MM.1S (cell line): ENCODE measurements at regions not wholly inside any gene's neighbourhood (a gene's known extent, or its start where the extent isn't known, plus 50 kb on each side); places are given as distances from the start of the nearest gene placed in this dataset.
"Not testable (repeated sequence)": the region's sequence is repeated elsewhere in the genome, so short reads cannot be mapped to it uniquely, and the experiment has no call there.

Experiments
- DNase-seq: peaks from one replicate; pipeline ENCODE4 v3.0.0-alpha.2; 2015
- H2AFZ ChIP-seq: fragments of 300-600 bp; sonication (generic); 2 replicates; pipeline ENCODE4 v1.6.0; 2016; ENCODE audit warnings: antibody characterized with exemption, low read length
- H3F3A ChIP-seq: fragments of 300-600 bp; sonication (generic); 2 replicates; pipeline ENCODE4 v1.6.1; 2016; ENCODE audit warnings: mild to moderate bottlenecking, antibody characterized with exemption, low read length, moderate library complexity, mixed read lengths; ENCODE audit not compliant: insufficient read depth
- H3K27ac ChIP-seq: fragments of 300-600 bp; sonication (generic); 2 replicates; pipeline ENCODE4 v1.5.1; 2016; ENCODE audit warnings: mild to moderate bottlenecking, low read length
- H3K27me3 ChIP-seq: fragments of 300-600 bp; sonication (generic); replicated peaks from 2 replicates; pipeline ENCODE4 v1.6.0; 2016; ENCODE audit warnings: low read length; ENCODE audit not compliant: insufficient read depth
- H3K36me3 ChIP-seq: fragments of 300-600 bp; sonication (generic); replicated peaks from 2 replicates; pipeline ENCODE4 v1.6.1; 2016; ENCODE audit warnings: mild to moderate bottlenecking, low read length, mixed read lengths; ENCODE audit not compliant: insufficient read depth
- H3K4me1 ChIP-seq: fragments of 300-600 bp; sonication (generic); 2 replicates; pipeline ENCODE4 v1.6.1; 2016; ENCODE audit warnings: low read length, mixed read lengths
- H3K4me2 ChIP-seq: fragments of 300-600 bp; sonication (generic); 2 replicates; pipeline ENCODE4 v1.6.0; 2016; ENCODE audit warnings: low read depth, low read length
- H3K4me3 ChIP-seq: fragments of 300-600 bp; sonication (generic); 2 replicates; pipeline ENCODE4 v1.5.1; 2016; ENCODE audit warnings: low read length, mixed read lengths
- H3K79me2 ChIP-seq: fragments of 300-600 bp; sonication (generic); 2 replicates; pipeline ENCODE4 v1.6.1; 2016; ENCODE audit warnings: mixed run types, low read length, mixed read lengths
- H3K9ac ChIP-seq: fragments of 300-600 bp; sonication (generic); 2 replicates; pipeline ENCODE4 v1.6.1; 2016; ENCODE audit warnings: low read length, mixed read lengths
- H3K9me2 ChIP-seq: fragments of 300-600 bp; sonication (generic); replicated peaks from 2 replicates; pipeline ENCODE4 v1.6.1; 2016; ENCODE audit warnings: mild to moderate bottlenecking, low read length, mixed read lengths; ENCODE audit not compliant: insufficient read depth
- H3K9me3 ChIP-seq: fragments of 300-600 bp; sonication (generic); replicated peaks from 2 replicates; pipeline ENCODE4 v1.6.1; 2016; ENCODE audit warnings: mild to moderate bottlenecking, low read length, mixed read lengths; ENCODE audit not compliant: insufficient read depth
- H4K20me1 ChIP-seq: fragments of 300-600 bp; sonication (generic); 2 replicates; pipeline ENCODE4 v1.6.1; 2016; ENCODE audit warnings: mild to moderate bottlenecking, low read length, moderate library complexity, mixed read lengths; ENCODE audit not compliant: insufficient read depth
- EZH2 ChIP-seq: fragments of 300-600 bp; sonication (generic); optimal IDR thresholded peaks from 2 replicates; pipeline ENCODE3; 2017; ENCODE audit warnings: low read depth, mild to moderate bottlenecking, antibody characterized with exemption, low read length, mixed read lengths
- EZH2phosphoT487 ChIP-seq: fragments of 300-600 bp; sonication (generic); IDR thresholded peaks from 2 replicates; pipeline ENCODE4 v1.6.1; 2018; ENCODE audit warnings: antibody characterized with exemption, low read length
- TF ChIP-seq, protein P1 (sequence below): fragments of 300-600 bp; sonication (generic); IDR thresholded peaks from 2 replicates; pipeline ENCODE4 v1.5.1; 2016; ENCODE audit warnings: antibody characterized with exemption, low read length, mixed read lengths

DNA sequence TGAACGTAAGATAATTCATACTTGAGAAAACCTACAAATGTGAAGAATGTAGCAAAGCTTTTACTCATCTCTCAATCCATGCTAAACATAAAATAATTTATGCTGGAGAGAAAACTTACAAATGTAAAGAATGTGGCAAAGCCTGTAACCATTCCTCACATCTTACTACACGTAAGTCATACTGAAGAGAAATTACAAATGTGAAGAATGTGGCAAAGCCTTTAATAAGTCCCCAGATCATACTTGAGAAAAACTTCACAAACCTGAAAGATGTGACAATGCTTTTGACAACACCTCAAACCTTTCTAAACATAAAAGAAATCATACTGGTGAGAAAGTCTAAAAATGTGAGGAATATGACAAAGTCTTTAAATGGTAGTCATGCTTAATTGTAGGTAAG lies 89.4 kb downstream of the ZNF675 start:
- Histone ChIP-seq H3K4me1 (no peaks in the 10 kb centered on the region), H3K79me2 (no peaks in the 10 kb centered on the region), H3K36me3 (no peaks in the 10 kb centered on the region), H3F3A (no peaks in the 10 kb centered on the region), H3K9ac (no peak overlapping the region), H3K9me2 (no peaks in the 10 kb centered on the region), H3K27me3 (no peaks in the 10 kb centered on the region), H3K4me3 (no peak overlapping the region), H3K4me2 (no peak overlapping the region), H3K27ac (no peak overlapping the region), H4K20me1 (no peaks in the 10 kb centered on the region), H2AFZ (no peak overlapping the region), H3K9me3 (no peaks in the 10 kb centered on the region)
- no peak for TF ChIP-seq EZH2phosphoT487
- no peak for DNase-seq

DNA sequence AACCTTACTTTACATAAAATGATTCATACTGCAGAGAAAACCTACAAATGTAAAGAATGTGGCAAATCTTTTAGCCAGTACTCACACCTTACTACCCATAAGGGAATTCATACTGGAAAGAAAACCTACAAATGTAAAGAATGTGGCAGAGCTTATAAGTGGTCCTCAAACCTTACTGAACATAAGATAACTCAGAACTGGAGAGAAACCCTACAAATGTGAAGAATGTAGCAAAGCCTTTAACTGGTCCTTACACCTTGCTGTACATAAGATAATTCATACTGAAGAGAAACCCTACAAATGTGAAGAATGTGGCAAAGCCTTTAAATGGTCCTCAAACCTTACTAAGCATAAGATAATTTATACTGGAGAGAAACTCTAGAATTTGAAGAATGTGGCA lies 90.1 kb downstream of the ZNF675 start:
- no peak overlapping the region for H3K9ac ChIP-seq
- no peaks in the 10 kb centered on the region for H3F3A ChIP-seq
- no peak overlapping the region for H2AFZ ChIP-seq
- H3K27ac ChIP-seq = no peak overlapping the region
- no peak for DNase-seq
- H3K9me2 ChIP-seq = no peaks in the 10 kb centered on the region
- no peak overlapping the region for H3K4me2 ChIP-seq
- H3K4me3 ChIP-seq = no peak overlapping the region
- no peaks in the 10 kb centered on the region for H4K20me1 ChIP-seq
- no peaks in the 10 kb centered on the region for H3K4me1 ChIP-seq
- H3K36me3 ChIP-seq = no peaks in the 10 kb centered on the region
- no peaks in the 10 kb centered on the region for H3K27me3 ChIP-seq
- no peaks in the 10 kb centered on the region for H3K9me3 ChIP-seq
- no peak for TF ChIP-seq EZH2
- TF ChIP-seq, protein P1, sequence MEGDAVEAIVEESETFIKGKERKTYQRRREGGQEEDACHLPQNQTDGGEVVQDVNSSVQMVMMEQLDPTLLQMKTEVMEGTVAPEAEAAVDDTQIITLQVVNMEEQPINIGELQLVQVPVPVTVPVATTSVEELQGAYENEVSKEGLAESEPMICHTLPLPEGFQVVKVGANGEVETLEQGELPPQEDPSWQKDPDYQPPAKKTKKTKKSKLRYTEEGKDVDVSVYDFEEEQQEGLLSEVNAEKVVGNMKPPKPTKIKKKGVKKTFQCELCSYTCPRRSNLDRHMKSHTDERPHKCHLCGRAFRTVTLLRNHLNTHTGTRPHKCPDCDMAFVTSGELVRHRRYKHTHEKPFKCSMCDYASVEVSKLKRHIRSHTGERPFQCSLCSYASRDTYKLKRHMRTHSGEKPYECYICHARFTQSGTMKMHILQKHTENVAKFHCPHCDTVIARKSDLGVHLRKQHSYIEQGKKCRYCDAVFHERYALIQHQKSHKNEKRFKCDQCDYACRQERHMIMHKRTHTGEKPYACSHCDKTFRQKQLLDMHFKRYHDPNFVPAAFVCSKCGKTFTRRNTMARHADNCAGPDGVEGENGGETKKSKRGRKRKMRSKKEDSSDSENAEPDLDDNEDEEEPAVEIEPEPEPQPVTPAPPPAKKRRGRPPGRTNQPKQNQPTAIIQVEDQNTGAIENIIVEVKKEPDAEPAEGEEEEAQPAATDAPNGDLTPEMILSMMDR = no peak
- TF ChIP-seq EZH2phosphoT487 = no peak
- no peaks in the 10 kb centered on the region for H3K79me2 ChIP-seq

DNA sequence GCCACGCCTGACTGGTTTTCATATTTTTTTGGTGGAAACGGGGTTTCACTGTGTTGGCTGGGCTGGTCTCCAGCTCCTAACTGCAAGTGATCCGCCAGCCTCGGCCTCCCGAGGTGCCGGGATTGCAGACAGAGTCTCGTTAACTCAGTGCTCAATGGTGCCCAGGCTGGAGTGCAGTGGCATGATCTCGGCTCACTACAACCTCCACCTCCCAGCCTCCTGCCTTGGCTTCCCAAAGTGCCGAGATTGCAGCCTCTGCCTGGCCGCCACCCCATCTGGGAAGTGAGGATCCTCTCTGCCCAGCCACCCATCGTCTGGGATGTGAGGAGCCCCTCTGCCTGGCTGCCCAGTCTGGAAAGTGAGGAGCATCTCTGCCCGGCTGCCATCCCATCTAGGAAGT lies 92.7 kb downstream of the ZNF675 start:
- H3K27ac ChIP-seq, H3K9ac ChIP-seq, H3F3A ChIP-seq, H3K79me2 ChIP-seq, H3K9me2 ChIP-seq, H3K9me3 ChIP-seq, H3K4me2 ChIP-seq, DNase-seq, H2AFZ ChIP-seq, H3K27me3 ChIP-seq, H4K20me1 ChIP-seq, H3K4me3 ChIP-seq, H3K4me1 ChIP-seq, H3K36me3 ChIP-seq: not testable (repeated sequence)

DNA sequence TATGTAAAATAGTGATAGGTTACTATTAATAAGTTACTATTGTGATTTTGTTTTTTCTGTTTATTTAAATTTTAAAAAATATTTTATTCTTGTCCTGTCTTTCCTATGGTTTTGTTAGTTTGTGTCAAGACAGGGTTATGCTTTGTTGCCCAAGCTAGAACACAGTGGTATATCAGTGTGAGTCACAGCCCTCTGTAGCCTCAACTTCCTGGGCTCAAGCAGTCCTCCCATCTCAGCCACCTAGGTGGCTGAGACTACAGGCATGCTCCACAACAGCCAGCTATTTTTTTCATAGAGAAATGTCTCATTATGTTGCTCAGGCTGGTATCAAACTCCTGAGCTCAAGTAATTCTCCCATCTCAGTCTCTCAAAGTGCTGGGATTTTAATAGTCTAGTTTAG lies 99.5 kb downstream of the ZNF675 start:
- Histone ChIP-seq H3K9me3 (no peaks in the 10 kb centered on the region), H4K20me1 (no peaks in the 10 kb centered on the region), H3K9ac (no peak overlapping the region), H3F3A (no peaks in the 10 kb centered on the region), H3K79me2 (no peaks in the 10 kb centered on the region), H3K4me2 (no peak overlapping the region), H2AFZ (no peak overlapping the region), H3K4me1 (no peaks in the 10 kb centered on the region), H3K9me2 (no peaks in the 10 kb centered on the region), H3K27me3 (no peaks in the 10 kb centered on the region), H3K4me3 (no peak overlapping the region), H3K27ac (no peak overlapping the region), H3K36me3 (no peaks in the 10 kb centered on the region)
- TF ChIP-seq EZH2phosphoT487 = no peak
- TF ChIP-seq, protein P1 = no peak
- no peak for TF ChIP-seq EZH2
- DNase-seq = no peak
